Transverse colon (tissue), 4 donors: ENCODE measurements at regions not wholly inside any gene's neighbourhood (a gene's known extent, or its start where the extent isn't known, plus 50 kb on each side); places are given as distances from the start of the nearest gene placed in this dataset.

ENCODE experiments used
- DNase-seq: peaks from one replicate; pipeline ENCODE4 v3.0.0-alpha.2; 2019
- H3K27ac ChIP-seq, 4 donors: fragments of 200-600 bp; sonication (generic); 2 replicates each; pipeline ENCODE4 v1.5.1; 2016 to 2018; ENCODE audit warnings: inconsistent platforms in 4 of 4
- H3K27me3 ChIP-seq: fragments of 200-600 bp; sonication (generic); 2 replicates; pipeline ENCODE4 v1.5.1; 2017; ENCODE audit warnings: inconsistent platforms
- H3K36me3 ChIP-seq, 4 donors: fragments of 200-600 bp; sonication (generic); 2 replicates each; pipeline ENCODE4 v1.5.1; 2017 to 2019; ENCODE audit warnings: inconsistent platforms in 4 of 4
- H3K4me1 ChIP-seq, 4 donors: fragments of 200-600 bp; sonication (generic); 2 replicates each; pipeline ENCODE4 v1.5.1; 2017 to 2020; ENCODE audit warnings: inconsistent platforms in 4 of 4
- H3K4me3 ChIP-seq, 4 donors: fragments of 200-600 bp; sonication (generic); 1 replicate in 1 of 4; 2 replicates in 3 of 4; pipeline versions ENCODE4 v1.5.1 to v1.6.1; 2017 to 2019; ENCODE audit warnings: inconsistent platforms in 4 of 4
- H3K9me3 ChIP-seq, 2 donors: fragments of 200-600 bp; sonication (generic); 2 replicates each; pipeline ENCODE4 v1.5.1; 2017 to 2019; ENCODE audit warnings: inconsistent platforms in 2 of 2
- CTCF ChIP-seq, 5 experiments: fragments of 200-600 bp in 3 of 5; fragments of 450-650 bp in 2 of 5; sonication (generic) in 3 of 5; IDR thresholded peaks; 1 replicate in 2 of 5; 2 replicates in 3 of 5; pipeline ENCODE4 v1.5.1; 2016 to 2017; ENCODE audit warnings: antibody characterized with exemption in 5 of 5, inconsistent platforms in 3 of 5, mild to moderate bottlenecking in 2 of 5, moderate library complexity in 1 of 5
- EP300 ChIP-seq: sonication (generic); formaldehyde crosslinking; IDR thresholded peaks from one replicate; pipeline ENCODE4 v1.6.1; 2017; ENCODE audit warnings: antibody characterized with exemption, low read depth
- POLR2A ChIP-seq: fragments of 450-650 bp; IDR thresholded peaks from one replicate; pipeline ENCODE4 v1.6.1; 2016; ENCODE audit warnings: antibody characterized with exemption, mild to moderate bottlenecking, moderate library complexity
- POLR2AphosphoS5 ChIP-seq, 3 donors: sonication (generic); formaldehyde crosslinking; IDR thresholded peaks; one replicate each; pipeline ENCODE4 v1.6.1; 2016; ENCODE audit warnings: antibody characterized with exemption in 3 of 3
- WGBS, 2 donors: methylation state at CpG; one replicate each; pipeline ENCODE4 v1.1.5; 2018; ENCODE audit warnings: low coverage in 1 of 2; 5-methylcytosine and 5-hydroxymethylcytosine counted together
- in situ Hi-C, 4 donors: fragments of 200-750 bp; cut with MboI; loops; one replicate each; pipeline versions ENCODE4 v1.15.0 to v1.15.1; 2017; ENCODE audit warnings: low sequenced_read_pairs in 3 of 4, low pct_ligation_motif_present in 1 of 4, low pct_unique_long_range_greater_than_20kb in 1 of 4
- intact Hi-C: fragments of 100-400 bp; cut with DNase I; formaldehyde crosslinking; loops from one replicate; pipeline ENCODE4 v1.15.1; 2023; ENCODE audit warnings: low total_unique reads

- in situ Hi-C loops, result no loop called here
Observed at GRCh38 chr11:69359735-69360480, 66.0 kb downstream of the MYEOV start.

GRCh38 chr11:69360606-69361005 is 66.7 kb downstream of the MYEOV start:
- Histone ChIP-seq H3K27ac (no peak overlapping the region), H3K9me3 (peaks cover 5 to 8% of the 10 kb centered on the region in 2 donors), H3K4me1 (no peaks in the 10 kb centered on the region), H3K36me3 (no peaks in the 10 kb centered on the region), H3K4me3 (no peak overlapping the region), H3K27me3 (no peaks in the 10 kb centered on the region)
- intact Hi-C loops (no loop called here), in situ Hi-C loops (no loop called here)
- TF ChIP-seq EP300 (no peak), POLR2A (no peak), CTCF (IDR thresholded peaks at IDR 0.05) (no peak), POLR2AphosphoS5 (IDR thresholded peaks at IDR 0.05) (no peak)
- no peak for DNase-seq
- 89% methylated on average over 3 of the region's 3 CpGs; no CpG with 5 or more reads in 1 of the 2 donors for WGBS, 2 donors

More at GRCh38 chr11:69359735-69360480, 66.0 kb downstream of the MYEOV start:
- Histone ChIP-seq H3K27me3 (no peaks in the 10 kb centered on the region), H3K36me3 (no peaks in the 10 kb centered on the region), H3K27ac (no peak overlapping the region), H3K9me3 (peaks cover 5 to 8% of the 10 kb centered on the region in 2 donors), H3K4me3 (no peak overlapping the region), H3K4me1 (no peaks in the 10 kb centered on the region)
- WGBS, 2 donors, result 72 to 86% methylated on average over 3 to 5 of the region's 5 CpGs
- TF ChIP-seq CTCF (IDR thresholded peaks at IDR 0.05) (no peak), POLR2A (no peak), EP300 (no peak), POLR2AphosphoS5 (IDR thresholded peaks at IDR 0.05) (no peak)
- no peak for DNase-seq
- intact Hi-C loops, result no loop called here

GRCh38 chr11:69361048-69361447 is 67.1 kb downstream of the MYEOV start:
- DNase-seq, result peak; percentile 7
- intact Hi-C loops (no loop called here), in situ Hi-C loops (no loop called here)

GRCh38 chr11:69361466-69361865 is 67.5 kb downstream of the MYEOV start:
- Histone ChIP-seq H3K36me3 (no peaks in the 10 kb centered on the region), H3K4me3 (no peak overlapping the region), H3K9me3 (peaks cover 5 to 8% of the 10 kb centered on the region in 2 donors), H3K4me1 (no peaks in the 10 kb centered on the region), H3K27ac (no peak overlapping the region), H3K27me3 (no peaks in the 10 kb centered on the region)
- peak; percentile 5 for DNase-seq
- 80 to 88% methylated on average over 3 to 9 of the region's 9 CpGs for WGBS, 2 donors
- intact Hi-C loops, result no loop called here
- TF ChIP-seq EP300, result no peak
- no peak for TF ChIP-seq CTCF (IDR thresholded peaks at IDR 0.05)
- no peak for TF ChIP-seq POLR2AphosphoS5 (IDR thresholded peaks at IDR 0.05)
- no peak for TF ChIP-seq POLR2A
- in situ Hi-C loops, result no loop called here

More at GRCh38 chr11:69361048-69361447, 67.1 kb downstream of the MYEOV start:
- no peak for TF ChIP-seq EP300
- no peak for TF ChIP-seq POLR2A
- no peak for TF ChIP-seq CTCF (IDR thresholded peaks at IDR 0.05)
- no peak for TF ChIP-seq POLR2AphosphoS5 (IDR thresholded peaks at IDR 0.05)
- no peak overlapping the region for H3K27ac ChIP-seq
- H3K9me3 ChIP-seq, result peaks cover 5 to 8% of the 10 kb centered on the region in 2 donors
- no peaks in the 10 kb centered on the region for H3K27me3 ChIP-seq
- no peaks in the 10 kb centered on the region for H3K4me1 ChIP-seq
- WGBS, 2 donors, result 72 to 80% methylated on average over 3 to 6 of the region's 6 CpGs
- H3K4me3 ChIP-seq, result no peak overlapping the region
- H3K36me3 ChIP-seq, result no peaks in the 10 kb centered on the region
